Posterior vena cava (tissue), 2 donors: ENCODE measurements at regions not wholly inside any gene's neighbourhood (a gene's known extent, or its start where the extent isn't known, plus 50 kb on each side); places are given as distances from the start of the nearest gene placed in this dataset.

Experiments used
- DNase-seq: peaks from one replicate; pipeline ENCODE4 v3.0.0-alpha.2; 2020; ENCODE audit warnings: low spot score
- intact Hi-C, 2 donors: fragments of 100-400 bp; cut with DNase I; formaldehyde crosslinking; loops; one replicate each; pipeline versions ENCODE4 v1.14.1 to v1.14.2; 2022 to 2023
- donor health status: DM: yes; HTN: yes; CAD: no.
- donor health status: DM: yes; HTN: yes; CAD: no.

DNA sequence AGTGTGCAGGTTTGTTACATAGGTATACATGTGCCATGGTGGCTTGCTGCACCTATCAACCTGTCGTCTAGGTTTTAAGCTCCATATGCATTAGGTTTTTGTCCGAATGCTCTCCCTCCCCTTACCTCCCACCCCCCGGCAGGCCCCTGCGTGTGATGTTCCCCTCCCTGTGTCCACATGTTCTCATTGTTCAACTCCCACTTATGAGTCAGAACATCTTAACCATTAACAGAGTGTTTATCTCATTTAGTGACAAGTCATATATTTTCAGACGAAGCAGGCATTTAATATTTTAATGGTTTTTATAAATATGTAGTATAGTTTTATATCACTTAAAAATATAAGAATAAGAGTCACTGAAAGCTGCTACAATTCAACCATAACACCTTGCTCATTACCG is 780.5 kb upstream of the ARGLU1 start:
- intact Hi-C loops: no loop called here
- DNase-seq: no peak

DNA sequence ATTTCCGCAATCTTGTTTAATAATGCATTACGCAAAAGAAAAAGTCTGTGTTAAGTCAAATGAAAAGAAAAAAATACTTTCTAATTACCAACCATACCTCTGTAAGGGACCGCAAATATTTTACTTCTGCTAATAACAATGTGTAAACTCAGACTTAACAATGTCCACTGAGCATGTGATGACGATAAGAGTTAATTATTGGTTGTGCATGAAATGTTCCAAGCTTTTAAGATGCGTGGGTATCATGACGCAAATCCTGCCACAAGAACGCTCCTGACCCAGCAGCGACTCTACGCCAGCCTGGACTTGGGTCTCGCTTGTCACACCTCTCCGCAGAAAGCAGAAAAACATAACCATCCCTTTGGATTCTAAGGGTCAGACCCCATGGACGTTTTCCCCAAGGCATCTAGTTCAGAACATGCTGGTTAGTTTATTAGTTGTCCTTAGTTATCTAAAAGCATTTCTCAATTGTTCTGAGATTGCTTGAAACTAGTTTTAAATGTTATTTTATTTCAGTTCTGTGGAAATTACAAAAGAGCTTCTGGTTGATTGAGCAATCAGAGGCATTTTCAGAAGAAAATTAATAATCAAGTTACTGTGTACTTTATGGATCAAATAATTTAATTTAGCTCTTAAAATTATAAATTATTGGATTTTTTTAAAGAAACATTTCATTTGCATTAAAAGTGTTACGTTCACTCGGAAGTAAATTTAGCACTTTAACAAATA is 779.9 kb upstream of the ARGLU1 start:
- intact Hi-C loops: no loop called here

DNA sequence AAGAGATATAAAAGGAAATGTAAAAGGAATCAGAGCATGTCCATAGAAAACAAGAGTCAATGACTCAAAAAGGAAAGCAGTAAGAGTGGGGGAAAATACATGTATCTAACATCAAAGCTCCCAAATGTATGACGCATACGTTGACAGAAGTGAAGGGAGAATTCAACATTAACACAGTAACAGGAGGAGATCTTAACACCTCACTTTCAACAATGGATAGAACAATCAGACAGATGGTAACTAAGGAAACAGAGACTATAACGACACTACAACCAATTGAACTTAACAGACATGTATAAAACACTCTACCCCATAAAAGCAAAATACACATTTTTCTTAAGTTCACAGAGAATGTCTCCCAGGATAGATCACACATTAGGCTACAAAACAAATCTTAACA is 774.8 kb upstream of the ARGLU1 start:
- intact Hi-C loops: no loop called here
- DNase-seq: no peak

More for the DNA sequence above, 779.9 kb upstream of the ARGLU1 start:
- no peak for DNase-seq

DNA sequence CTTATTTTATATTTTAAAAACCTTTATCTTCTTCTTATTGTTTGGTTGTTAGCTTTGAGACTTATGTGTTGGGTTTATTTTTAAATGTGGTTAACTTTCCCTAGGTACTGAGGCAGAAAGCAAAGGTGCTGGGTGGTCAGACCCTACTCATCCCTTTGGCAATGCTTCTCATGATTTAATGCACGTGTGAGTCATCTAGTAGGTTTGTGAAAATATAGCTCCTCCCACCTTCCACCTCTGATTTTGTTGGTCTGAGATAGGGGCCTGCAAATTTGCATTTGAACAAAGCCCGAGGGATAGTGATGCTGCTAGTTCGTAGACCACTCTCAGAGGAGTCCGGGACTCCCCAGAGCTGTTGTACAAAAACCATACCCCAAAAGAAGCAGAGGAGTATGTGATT is 771.3 kb upstream of the ARGLU1 start:
- intact Hi-C loops: no loop called here
- DNase-seq: no peak

DNA sequence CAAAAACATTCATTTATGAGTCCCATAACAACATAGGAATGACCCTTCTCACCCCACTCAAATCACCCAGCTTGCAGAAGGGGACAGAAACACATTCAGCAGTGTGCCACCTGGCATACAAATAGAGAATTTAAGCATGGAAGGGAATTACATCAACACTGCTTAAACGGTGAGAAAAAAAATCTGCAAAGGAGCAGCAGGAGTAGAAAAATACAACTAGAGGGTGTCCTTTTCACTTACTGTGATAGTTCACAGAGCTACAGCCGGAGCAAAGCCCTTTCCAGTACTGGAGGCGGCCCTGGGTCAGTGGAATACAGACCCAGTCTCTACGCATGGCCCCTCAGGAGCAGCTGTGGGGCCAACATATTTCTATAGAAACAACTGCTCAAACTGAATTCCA is 764.3 kb upstream of the ARGLU1 start:
- intact Hi-C loops: no loop called here
- DNase-seq: no peak

DNA sequence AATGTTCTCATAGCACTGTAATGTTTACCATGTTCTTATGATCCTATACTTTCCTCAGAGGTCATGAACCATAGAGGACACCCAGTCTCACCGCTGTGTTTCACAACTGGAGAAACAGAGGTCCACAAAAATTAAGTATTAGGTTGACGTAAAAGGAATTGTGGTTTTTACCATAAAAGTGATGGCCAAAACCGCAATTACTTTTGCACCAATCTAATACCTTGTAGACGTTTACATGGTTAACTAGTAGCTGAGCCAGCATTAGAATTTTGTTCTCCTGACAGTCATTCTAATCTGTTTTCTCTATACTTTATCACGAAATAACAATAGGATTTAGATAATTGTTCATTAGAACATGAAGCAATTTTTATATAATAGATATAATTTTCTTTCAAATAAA is 763.4 kb upstream of the ARGLU1 start:
- intact Hi-C loops: no loop called here
- DNase-seq: no peak

DNA sequence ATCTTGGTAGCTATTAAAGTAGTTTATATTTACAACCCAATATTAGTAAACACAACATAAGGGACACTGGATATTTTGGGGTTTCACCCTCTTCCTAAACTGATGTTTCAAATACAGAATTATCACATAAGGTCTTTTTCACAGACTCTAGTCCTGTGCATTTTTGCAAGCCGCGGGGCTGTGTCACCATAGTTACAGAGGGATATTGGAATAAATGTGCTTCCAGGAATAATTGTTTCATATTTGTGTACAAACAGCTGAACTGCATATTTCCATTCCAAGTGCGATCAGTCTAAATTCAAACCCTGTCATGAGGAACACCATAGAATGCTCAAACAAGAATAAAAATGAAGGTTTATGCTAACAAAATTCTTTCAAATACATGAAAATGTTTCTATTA is 762.5 kb upstream of the ARGLU1 start:
- no peak for DNase-seq
- intact Hi-C loops: no loop called here

DNA sequence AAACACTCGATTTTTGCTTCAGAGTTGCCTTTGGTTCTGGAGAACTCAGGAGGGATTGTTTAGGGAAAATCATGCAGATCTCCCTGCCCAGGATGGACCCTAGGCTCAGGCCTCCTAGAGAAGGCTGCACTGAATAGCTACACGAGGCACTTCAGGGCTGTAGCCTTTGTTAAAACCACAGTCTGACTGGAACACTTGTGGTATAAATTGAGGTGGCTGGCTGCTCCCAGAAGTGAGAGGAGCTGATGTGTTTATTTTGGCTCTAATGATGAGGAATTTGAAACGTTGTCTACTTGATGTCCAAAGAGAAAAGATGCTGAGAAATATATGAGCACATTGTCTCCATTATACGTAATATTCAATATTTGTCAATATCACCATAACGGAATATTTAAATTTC is 762.1 kb upstream of the ARGLU1 start:
- intact Hi-C loops: no loop called here
- DNase-seq: no peak

DNA sequence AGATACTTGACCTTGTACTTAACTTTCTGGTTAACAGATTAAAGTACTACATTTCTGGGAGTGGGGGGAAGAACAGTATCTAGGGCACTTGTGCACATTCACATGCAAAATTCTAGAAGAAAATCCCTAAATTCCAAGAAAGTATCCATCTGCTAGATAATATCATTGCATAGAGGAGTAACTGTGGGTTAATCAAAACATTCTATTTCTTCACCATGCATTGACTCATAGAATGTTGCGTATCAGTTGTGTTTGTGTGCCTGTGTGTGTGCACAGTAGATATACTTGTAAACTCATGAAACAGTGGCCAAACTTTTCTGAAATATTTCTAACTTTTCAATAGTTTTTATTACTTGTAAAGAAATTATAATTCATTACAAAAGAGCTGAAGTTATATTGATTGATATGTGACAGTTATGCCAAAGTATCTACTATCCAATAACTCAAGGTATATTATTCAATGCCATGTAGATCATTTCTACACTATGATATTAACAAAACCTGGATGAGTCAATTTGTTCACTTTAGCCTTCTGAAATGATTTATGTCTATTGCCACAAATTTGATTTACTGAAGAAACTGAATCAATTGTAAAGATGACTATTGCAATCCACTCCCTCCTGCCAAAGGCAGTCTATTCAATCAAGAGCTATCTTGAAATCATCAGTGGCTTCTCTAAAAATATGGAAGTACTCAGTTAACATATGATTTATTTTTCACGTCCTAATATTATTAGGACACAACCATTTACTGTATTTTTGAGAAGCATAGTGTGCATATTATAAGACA is 756.7 kb upstream of the ARGLU1 start:
- intact Hi-C loops: no loop called here
- DNase-seq: no peak

DNA sequence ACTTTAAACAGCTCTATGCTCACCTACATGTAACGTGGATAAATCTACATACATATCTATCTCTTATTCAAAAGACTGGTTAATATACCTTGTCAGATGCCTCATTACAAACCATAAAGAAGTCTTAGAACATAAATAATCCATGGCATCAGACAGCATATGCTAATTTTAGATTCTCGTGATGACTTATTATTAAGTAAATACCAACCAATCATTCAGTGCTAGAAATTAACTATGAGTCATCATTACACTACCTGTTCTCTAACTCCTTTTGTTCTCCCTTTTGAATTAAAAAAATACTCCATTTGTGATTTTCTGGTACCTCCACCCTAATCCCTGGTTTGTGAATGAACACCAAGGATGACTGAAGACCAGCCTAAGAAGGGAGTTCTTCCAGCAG is 754.3 kb upstream of the ARGLU1 start:
- intact Hi-C loops: no loop called here
- no peak for DNase-seq

DNA sequence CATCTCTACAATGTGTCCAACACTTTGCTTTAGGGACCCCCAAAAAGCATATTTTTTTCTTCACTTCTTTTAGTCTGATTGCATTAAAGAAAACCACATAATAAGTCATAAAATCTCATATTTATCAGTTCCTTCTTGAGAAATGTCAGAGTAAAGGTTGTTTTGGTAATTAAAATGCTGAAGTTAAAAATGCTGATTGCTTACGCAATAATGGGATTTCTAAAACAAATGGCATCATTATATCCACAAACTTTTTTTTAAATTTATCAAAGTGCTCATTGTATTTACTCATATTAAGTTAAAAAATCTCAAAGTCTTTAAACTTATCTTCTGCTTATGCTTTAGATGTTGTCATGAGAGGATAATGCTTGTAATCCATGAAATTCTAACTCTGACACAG is 737.2 kb upstream of the ARGLU1 start:
- DNase-seq: no peak
- intact Hi-C loops: no loop called here

DNA sequence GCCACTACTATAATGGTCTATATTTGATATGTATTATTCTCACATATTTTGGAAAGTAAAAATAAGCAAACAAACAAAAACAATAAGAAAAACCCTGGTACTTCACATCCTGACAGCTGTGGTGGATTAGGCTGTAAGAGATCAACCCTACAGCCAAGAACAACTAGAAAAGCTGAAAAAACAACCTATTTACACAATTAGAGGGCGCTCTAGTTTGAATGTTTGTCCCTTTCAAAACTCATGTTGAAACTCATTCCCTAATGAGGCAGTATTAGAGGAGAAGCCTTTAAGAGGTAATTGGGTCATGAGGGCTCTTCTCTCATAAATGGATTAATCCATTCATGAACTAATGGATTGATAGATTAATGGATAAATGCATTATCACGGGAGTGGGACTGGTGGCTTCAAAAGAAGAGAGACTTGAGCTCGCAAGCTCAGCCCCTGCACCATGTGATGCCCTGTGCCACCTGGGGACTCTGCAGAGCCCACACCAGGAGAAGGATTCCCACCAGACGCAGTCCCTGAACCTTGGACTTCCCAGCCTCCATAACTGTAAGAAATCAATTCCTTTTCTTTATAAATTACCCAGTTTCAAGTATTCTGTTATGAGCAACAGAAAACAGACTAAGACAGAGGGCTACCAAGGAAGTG is 733.9 kb upstream of the ARGLU1 start:
- no peak for DNase-seq
- intact Hi-C loops: no loop called here

DNA sequence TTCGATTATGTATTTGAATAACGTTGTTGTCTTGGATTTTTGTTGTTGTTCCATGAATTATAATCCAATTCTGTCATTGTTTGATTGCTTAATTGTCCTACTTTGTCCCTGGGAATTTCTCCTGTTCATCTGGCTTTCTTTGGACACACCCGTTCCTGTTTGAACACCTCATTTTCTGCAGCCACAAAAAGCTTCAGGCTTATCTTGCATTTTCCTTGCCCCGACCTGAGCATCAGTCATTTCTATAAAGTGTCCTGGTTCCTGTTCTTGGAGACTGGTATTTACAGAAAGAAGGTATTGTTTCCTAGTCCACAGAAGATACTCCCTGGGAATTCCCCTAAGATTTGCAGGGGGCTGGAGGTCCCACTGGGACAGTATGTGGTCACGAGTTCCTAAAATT is 731.8 kb upstream of the ARGLU1 start:
- no peak for DNase-seq
- intact Hi-C loops: no loop called here

DNA sequence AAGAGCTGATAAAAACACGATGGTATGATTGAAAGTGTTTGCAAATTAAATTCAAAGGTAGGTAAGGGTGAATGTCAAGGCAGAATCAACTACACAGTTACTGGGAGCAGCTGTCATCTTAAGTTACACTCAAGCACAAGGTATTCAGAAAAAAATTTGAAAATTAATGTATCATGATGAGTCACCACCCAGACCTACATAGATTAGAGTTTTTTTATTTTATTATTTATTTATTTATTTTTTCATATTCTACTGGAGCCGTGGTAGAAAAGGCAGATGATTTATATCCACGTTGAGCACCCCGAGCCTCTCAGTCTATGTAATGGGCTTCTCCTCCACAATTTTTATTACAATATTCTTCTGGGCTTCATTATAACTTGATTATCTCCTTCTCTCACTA is 728.9 kb upstream of the ARGLU1 start:
- intact Hi-C loops: no loop called here
- DNase-seq: no peak

DNA sequence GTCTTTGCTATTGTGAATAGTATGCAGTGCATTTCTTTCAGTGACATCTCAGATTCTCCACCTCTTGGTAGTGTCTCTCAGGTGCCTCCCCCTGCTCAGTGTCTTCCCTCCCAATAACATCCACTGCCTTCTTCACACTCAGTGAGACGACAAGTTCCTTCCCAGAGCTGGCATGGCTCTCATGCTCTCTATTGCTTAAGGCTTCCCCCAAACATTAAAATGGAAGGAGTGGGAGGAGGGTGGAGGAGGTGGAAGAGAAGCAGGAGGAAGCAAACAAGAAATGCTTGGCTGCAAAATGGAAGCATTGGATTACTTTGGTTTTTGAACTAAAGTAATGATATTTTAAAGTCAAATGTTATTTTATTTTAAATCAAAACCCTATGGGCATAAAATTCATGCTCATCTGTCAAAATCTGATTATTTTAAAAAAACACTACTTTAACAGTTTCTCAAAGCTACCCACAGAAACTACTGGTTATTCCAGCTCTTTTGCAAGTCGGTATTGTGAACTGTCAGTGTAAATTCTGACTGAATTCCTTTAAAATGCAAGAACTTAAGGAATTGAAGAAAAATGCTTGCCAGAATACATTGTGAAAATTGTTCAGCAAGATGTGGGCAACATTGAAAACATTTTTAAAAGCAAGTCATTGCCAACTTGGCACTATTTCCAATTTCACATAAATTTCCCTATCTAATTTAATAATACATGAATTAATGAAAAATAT is 727.6 kb upstream of the ARGLU1 start:
- intact Hi-C loops: no loop called here
- DNase-seq: no peak

DNA sequence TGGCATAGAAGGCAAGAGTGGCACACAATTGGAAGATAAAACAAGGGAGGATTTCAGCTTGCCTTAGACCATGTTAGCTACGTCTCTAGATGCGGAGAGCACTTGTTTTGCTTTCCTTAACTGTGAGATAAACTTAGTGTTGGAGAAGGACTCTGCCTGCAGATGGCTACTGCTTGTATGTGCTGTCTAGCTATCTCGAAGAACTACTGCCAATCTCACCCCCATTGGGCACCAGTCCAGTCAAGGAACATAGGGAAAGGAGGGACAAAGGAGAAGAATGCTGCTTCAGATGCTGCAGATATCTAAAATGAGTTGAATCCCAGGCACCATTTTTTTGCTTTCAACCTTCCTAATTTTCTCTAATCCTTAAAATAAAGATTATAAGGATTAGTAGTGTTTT is 726.0 kb upstream of the ARGLU1 start:
- DNase-seq: no peak
- intact Hi-C loops: no loop called here

DNA sequence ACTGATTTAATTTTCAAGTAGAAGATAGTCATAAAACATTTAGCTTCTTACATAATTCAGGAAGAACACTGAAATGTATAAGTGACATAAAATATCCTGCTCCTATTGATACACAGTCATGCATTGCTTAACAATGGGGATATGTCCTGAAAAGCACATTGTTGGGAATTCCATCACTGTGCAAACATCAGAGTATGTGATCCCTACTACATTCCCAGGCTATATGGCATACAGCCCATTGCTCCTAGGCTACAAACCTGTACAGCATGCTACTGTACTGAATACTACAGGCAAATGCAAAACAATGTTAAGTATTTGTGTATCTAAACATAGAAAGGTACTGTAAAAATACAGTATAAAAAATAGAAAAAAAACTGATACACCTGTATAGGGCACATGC is 723.9 kb upstream of the ARGLU1 start:
- intact Hi-C loops: no loop called here
- DNase-seq: no peak

DNA sequence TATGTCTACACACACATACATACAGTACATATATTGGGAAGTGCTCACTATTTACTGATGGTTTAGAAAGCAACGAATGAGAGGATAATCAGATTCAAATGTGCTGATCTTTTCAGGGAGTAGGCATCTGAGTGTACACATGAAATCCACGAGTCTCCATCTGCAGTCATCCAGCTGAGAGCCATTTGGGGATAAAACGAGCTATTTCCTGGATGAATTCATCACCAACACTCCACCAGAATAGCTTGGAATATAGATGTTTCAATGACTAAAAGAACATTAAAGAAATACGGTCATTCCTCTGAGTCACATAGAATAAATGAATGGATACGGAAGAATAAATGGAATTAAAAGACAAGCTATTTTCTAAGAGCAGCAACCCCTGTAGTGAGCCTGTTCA is 721.6 kb upstream of the ARGLU1 start:
- intact Hi-C loops: no loop called here
- no peak for DNase-seq

DNA sequence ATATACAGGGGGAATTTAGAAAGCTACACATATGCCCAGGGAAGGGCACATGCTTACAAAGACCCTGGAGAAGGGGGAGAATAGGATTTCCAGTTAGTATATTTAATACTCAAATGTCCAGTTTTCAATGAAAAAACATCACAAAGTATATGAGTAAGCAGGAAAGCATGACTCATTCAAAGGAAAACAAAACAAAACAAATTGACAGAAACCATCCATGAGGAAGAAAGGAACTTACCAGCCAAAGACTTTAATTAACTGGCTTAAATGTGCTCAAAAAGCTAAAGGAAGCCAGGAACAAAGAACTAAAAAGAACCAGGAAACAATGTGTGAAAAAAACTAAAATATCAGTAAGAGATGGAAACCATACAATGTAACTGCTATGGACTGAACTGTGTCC is 716.2 kb upstream of the ARGLU1 start:
- DNase-seq: no peak
- intact Hi-C loops: no loop called here

DNA sequence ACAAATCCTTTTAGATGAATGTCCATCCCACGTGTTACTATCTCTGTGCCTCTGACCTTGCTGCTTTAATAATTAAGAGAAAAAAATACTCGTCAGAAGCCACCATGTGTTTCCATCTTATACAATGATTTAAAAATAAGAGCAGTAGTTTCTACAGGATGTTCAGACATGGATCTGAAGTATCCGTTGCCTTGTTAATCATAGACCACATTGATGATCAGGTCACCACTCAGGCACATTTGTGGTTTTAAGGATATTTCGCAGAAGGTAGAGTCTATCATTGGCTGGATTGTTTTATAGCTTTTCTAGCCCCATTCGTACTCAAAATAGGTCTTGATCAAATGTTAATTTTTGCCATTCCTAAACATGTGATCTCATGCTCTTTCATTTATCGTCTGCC is 710.0 kb upstream of the ARGLU1 start:
- intact Hi-C loops: no loop called here
- DNase-seq: no peak
